H1 (cell line): ENCODE measurements at regions not wholly inside any gene's neighbourhood (a gene's known extent, or its start where the extent isn't known, plus 50 kb on each side); places are given as distances from the start of the nearest gene placed in this dataset.

ENCODE experiments used
- ASH2L ChIP-seq: fragments of 200-600, 300-600 bp; sonication (generic); IDR thresholded peaks from one replicate; pipeline ENCODE4 v1.7.1; 2017; ENCODE audit warnings: low read length
- BRCA1 ChIP-seq: IDR thresholded peaks from 2 replicates; pipeline ENCODE4 v1.6.1; 2012; ENCODE audit warnings: low read depth, low read length, improper control_type of control experiment
- GABPA ChIP-seq: IDR thresholded peaks from 2 replicates; pipeline ENCODE4 v1.6.1; 2011; ENCODE audit warnings: mild to moderate bottlenecking, low read length, moderate library complexity, borderline replicate concordance; ENCODE audit not compliant: insufficient read depth
- TAF1 ChIP-seq: IDR thresholded peaks from 2 replicates; pipeline ENCODE4 v1.6.1; 2011; ENCODE audit warnings: mild to moderate bottlenecking, low read depth, low read length

GRCh38 chr22:48314073-48314472, 1513.6 kb downstream of the BRD1 start (continued):
- TF ChIP-seq GABPA (no peak), BRCA1 (no peak), ASH2L (no peak), TAF1 (no peak)
